HEK293T (cell line): ENCODE measurements at regions not wholly inside any gene's neighbourhood (a gene's known extent, or its start where the extent isn't known, plus 50 kb on each side); places are given as distances from the start of the nearest gene placed in this dataset.

Experiments
- CTCF ChIA-PET: fragments of 350-600 bp; formaldehyde crosslinking; extraction: SDS; loops from one replicate; lab custom pipeline; 2021; ENCODE audit warnings: antibody characterized with exemption, inconsistent platforms; lab: Yijun Ruan, JAX
- POLR2A ChIA-PET: fragments of 350-600 bp; formaldehyde crosslinking; extraction: SDS; loops from one replicate; lab custom pipeline; 2020; ENCODE audit warnings: antibody characterized with exemption, inconsistent platforms; lab: Yijun Ruan, JAX
- DNase-seq: peaks from one replicate; pipeline ENCODE4 v3.0.0; 2012; ENCODE audit warnings: mixed read lengths; ENCODE audit errors: extremely low spot score
- ARNT ChIP-seq: fragments of 450-650 bp; IDR thresholded peaks from 2 replicates; pipeline ENCODE4 v1.6.1; 2017; ENCODE audit warnings: mild to moderate bottlenecking
- BHLHE40 ChIP-seq: fragments of 450-650 bp; IDR thresholded peaks from 2 replicates; pipeline ENCODE4 v1.6.1; 2016; ENCODE audit warnings: mild to moderate bottlenecking, moderate library complexity, borderline replicate concordance
- CTBP1 ChIP-seq: fragments of 450-650 bp; IDR thresholded peaks from 2 replicates; pipeline ENCODE4 v1.6.1; 2016; ENCODE audit warnings: borderline replicate concordance
- ELF4 ChIP-seq: fragments of 450-650 bp; IDR thresholded peaks from 2 replicates; pipeline ENCODE4 v1.6.1; 2017; ENCODE audit warnings: antibody characterized with exemption
- FOXA1 ChIP-seq: fragments of 450-650 bp; IDR thresholded peaks from 2 replicates; pipeline ENCODE4 v1.6.1; 2016; ENCODE audit warnings: mild to moderate bottlenecking
- FOXK2 ChIP-seq: fragments of 450-650 bp; IDR thresholded peaks from 2 replicates; pipeline ENCODE4 v1.6.1; 2016; ENCODE audit warnings: mild to moderate bottlenecking
- FOXM1 ChIP-seq: fragments of 450-650 bp; IDR thresholded peaks from 2 replicates; pipeline ENCODE4 v1.6.1; 2017; ENCODE audit warnings: mild to moderate bottlenecking, borderline replicate concordance
- HDGF ChIP-seq: fragments of 450-650 bp; IDR thresholded peaks from 2 replicates; pipeline ENCODE4 v1.6.1; 2017; ENCODE audit warnings: antibody characterized with exemption, borderline replicate concordance
- L3MBTL2 ChIP-seq: fragments of 450-650 bp; conservative IDR thresholded peaks from 2 replicates; pipeline ENCODE4 v1.6.1; 2016; ENCODE audit warnings: mild to moderate bottlenecking
- LEF1 ChIP-seq: fragments of 450-650 bp; IDR thresholded peaks from 2 replicates; pipeline ENCODE4 v1.6.1; 2017; ENCODE audit warnings: mild to moderate bottlenecking, borderline replicate concordance
- NFRKB ChIP-seq: fragments of 450-650 bp; IDR thresholded peaks from 2 replicates; pipeline ENCODE4 v1.6.1; 2016; ENCODE audit warnings: mild to moderate bottlenecking, moderate library complexity
- SP1 ChIP-seq: fragments of 450-650 bp; IDR thresholded peaks from 2 replicates; pipeline ENCODE4 v1.6.1; 2017
- SUZ12 ChIP-seq: fragments of 450-650 bp; IDR thresholded peaks from 2 replicates; pipeline ENCODE4 v1.6.1; 2016; ENCODE audit warnings: mild to moderate bottlenecking
- TARDBP ChIP-seq: fragments of 450-650 bp; IDR thresholded peaks from 2 replicates; pipeline ENCODE4 v1.6.1; 2016
- ZNF384 ChIP-seq: fragments of 450-650 bp; IDR thresholded peaks from 2 replicates; pipeline ENCODE4 v1.6.1; 2016
- TF ChIP-seq, protein P1 (sequence below): fragments of 450-650 bp; IDR thresholded peaks from 2 replicates; pipeline ENCODE4 v1.6.1; 2016

DNA sequence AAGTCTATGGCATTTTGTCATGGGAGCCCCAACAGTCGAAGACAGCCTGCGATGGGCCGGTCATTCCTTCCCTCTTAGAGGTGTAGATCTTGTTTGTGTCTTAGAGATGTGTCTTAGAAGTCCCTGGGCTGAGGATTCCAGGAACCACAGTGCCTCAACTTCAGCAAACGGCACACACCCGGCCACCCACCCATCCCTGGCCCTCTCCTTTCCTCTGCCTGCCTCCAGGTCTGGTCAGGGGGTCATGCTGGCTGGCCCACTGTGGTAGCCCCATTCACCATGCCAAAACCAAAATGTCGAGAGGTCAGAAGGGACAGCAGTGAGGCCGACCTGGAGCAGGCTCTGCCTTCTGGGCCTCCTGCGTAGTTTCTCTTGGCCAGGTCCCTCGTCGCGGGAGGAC is 857.9 kb downstream of the TBC1D22A start:
- TF ChIP-seq TARDBP, result no peak
- no peak for TF ChIP-seq CTBP1
- no peak for TF ChIP-seq FOXM1
- TF ChIP-seq, protein P1, sequence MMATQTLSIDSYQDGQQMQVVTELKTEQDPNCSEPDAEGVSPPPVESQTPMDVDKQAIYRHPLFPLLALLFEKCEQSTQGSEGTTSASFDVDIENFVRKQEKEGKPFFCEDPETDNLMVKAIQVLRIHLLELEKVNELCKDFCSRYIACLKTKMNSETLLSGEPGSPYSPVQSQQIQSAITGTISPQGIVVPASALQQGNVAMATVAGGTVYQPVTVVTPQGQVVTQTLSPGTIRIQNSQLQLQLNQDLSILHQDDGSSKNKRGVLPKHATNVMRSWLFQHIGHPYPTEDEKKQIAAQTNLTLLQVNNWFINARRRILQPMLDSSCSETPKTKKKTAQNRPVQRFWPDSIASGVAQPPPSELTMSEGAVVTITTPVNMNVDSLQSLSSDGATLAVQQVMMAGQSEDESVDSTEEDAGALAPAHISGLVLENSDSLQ, result no peak
- no peak for TF ChIP-seq SP1
- TF ChIP-seq FOXK2, result no peak
- TF ChIP-seq HDGF, result no peak
- no peak for TF ChIP-seq LEF1
- no peak for TF ChIP-seq FOXA1
- no peak for TF ChIP-seq SUZ12
- TF ChIP-seq NFRKB, result no peak
- TF ChIP-seq ZNF384, result no peak
- TF ChIP-seq ELF4, result no peak
- POLR2A ChIA-PET, result no interaction called here
- CTCF ChIA-PET, result no interaction called here
- no peak for DNase-seq

DNA sequence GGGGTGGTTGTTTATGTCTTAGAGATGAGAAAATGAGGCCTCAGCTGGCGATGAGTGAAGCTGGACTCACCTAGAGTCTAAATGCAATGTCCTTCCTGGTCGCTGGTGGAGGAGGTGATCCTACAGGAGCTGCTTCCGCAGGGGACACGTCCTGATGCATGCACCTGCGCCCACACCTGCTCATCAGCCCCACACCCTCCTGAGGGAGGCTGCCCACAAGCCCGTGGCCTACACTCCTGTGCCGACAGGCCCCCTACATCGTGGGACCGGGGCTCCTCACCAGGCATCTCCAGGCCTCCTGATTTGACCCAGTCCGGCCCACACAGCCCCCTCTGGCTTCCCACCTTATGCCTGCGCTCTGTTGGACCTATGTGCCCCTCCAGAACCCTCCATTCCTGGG is 857.2 kb downstream of the TBC1D22A start:
- POLR2A ChIA-PET, result no interaction called here
- CTCF ChIA-PET, result no interaction called here
- no peak for DNase-seq
- no peak for TF ChIP-seq HDGF

GRCh38 chr22:47618180-47619010 is 855.9 kb downstream of the TBC1D22A start:
- TF ChIP-seq NFRKB (no peak), ARNT (no peak), FOXA1 (no peak), SUZ12 (no peak), CTBP1 (no peak), ELF4 (no peak), TARDBP (no peak), L3MBTL2 (no peak), FOXM1 (no peak), ZNF384 (no peak), BHLHE40 (no peak)
- TF ChIP-seq, protein P1, result no peak
- POLR2A ChIA-PET, result no interaction called here
- CTCF ChIA-PET, result no interaction called here

DNA sequence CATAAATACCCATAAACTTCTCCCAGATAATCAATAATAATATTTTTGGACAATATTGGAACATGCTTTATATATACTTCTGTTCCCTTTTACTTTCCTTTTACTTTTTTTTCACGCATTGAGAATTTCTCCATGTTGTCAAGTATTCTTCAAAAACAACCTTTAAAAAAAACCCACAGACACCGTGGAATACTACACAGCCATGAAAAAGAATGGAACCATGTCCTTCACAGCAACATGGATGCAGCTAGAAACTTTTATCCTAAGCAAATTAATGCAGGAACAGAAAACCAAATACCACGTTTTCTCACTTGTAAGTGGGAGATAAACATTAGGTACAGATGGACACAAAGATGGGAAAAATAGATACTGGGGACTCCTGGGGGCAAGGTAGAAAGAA is 854.7 kb downstream of the TBC1D22A start:
- ChIA-PET CTCF (no interaction called here), POLR2A (no interaction called here)
- TF ChIP-seq SP1 (no peak), TARDBP (no peak), FOXA1 (no peak), SUZ12 (no peak), ARNT (no peak), HDGF (no peak)
- no peak for DNase-seq

More at GRCh38 chr22:47618180-47619010, 855.9 kb downstream of the TBC1D22A start:
- no peak for DNase-seq

DNA sequence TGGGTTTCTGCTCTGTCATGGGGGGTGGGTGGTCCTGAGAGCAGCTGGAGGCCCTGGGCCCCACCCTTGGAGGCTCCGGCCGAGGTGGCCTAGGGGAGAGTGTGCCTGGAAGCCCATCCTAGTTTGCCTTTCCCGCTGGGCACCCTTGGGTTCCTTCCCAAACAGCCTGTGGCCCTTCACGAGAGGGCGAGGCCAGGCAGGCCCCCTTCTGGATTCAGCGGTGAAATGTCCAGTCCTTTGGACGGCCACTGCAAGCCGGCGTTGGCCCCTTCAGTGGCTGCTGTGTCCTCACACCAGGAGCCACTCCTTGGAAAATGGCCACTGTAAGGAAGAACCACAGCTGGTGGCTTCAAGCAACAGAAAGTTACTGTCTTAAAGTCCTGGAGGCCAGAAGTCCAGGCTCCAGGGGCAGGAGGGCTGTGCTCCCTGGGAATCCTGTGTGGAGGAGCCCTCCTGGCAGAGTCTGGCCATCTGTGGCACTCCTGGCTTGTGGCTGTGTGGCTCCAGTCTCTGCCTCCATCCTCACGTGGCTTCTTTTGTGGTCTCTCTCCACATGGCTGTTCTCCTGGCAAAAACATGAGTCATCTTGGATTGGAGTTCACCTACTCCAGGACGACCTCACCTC is 854.1 kb downstream of the TBC1D22A start:
- TF ChIP-seq NFRKB (no peak), SP1 (no peak), HDGF (no peak), FOXM1 (no peak), CTBP1 (no peak), ARNT (no peak), SUZ12 (no peak), LEF1 (no peak), ZNF384 (no peak), ELF4 (no peak), FOXK2 (no peak), TARDBP (no peak), FOXA1 (no peak), L3MBTL2 (no peak), BHLHE40 (no peak)
- TF ChIP-seq, protein P1, result no peak
- DNase-seq, result no peak
- ChIA-PET CTCF (no interaction called here), POLR2A (no interaction called here)

DNA sequence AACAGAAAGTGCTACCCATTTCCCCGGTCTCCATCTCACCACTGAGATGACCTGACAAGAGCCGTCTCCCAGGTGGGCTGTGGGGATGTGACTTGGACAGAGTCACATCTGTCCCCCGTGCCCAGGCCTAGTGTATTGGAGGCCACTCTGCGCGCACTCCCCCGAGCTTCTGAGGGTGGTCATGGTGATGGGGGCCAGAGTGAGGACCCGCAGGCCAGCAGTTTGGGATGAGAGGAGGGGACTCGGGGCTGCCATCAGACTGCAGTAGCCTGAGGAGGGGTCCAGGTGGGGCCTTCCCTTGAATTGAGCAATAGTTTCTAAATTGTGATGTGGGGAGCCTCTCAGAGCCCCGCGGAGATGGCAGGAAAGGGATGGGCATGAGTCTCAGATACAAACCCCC is 852.6 kb downstream of the TBC1D22A start:
- no peak for TF ChIP-seq NFRKB
- TF ChIP-seq, protein P1, result no peak
- no peak for TF ChIP-seq BHLHE40
- no peak for TF ChIP-seq LEF1
- TF ChIP-seq ELF4, result no peak
- TF ChIP-seq TARDBP, result no peak
- TF ChIP-seq SP1, result no peak
- TF ChIP-seq CTBP1, result no peak
- no peak for DNase-seq
- ChIA-PET POLR2A (no interaction called here), CTCF (no interaction called here)
